ENCODE measurements at regions not wholly inside any gene's neighbourhood (a gene's known extent, or its start where the extent isn't known, plus 50 kb on each side); places are given as distances from the start of the nearest gene placed in this dataset.

DNA sequence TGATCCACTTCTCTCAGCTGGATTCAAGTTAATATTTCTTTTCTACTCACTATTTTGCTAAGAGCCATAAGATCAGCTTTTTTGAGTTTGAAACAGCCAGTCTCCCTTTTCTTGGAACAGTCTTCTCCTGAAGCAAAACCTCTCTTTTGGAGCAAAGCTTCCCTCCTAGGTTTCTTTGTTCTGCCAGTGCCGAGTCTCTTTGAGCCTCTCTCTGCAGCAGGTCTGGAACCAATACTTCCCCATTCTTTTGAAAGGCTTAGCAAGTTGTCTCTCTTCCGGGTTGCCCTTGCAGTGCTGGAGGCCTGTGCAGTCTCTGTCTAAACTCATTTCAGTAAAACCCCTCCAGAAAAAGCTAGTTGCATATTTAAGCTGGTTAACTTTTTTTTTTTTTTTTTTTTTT is 454.8 kb downstream of the NOVA1 start:
- TF ChIP-seq CEBPB (IDR thresholded peaks at IDR 0.05) = no peak
- no peak for TF ChIP-seq PHF8 (IDR thresholded peaks at IDR 0.05; ENCODE audit: borderline replicate concordance, low read depth)
- TF ChIP-seq CTCF (IDR thresholded peaks at IDR 0.05) = no peak
- TF ChIP-seq SMC3 (IDR thresholded peaks at IDR 0.05) = no peak
- no peak for TF ChIP-seq JUN (IDR thresholded peaks at IDR 0.05)
- TF ChIP-seq CBX8 (IDR thresholded peaks at IDR 0.05) = no peak

All from A549 (cell line).